Osteoblast (primary cell): ENCODE measurements at regions not wholly inside any gene's neighbourhood (a gene's known extent, or its start where the extent isn't known, plus 50 kb on each side); places are given as distances from the start of the nearest gene placed in this dataset.

Source experiments
- DNase-seq: peaks from one replicate; pipeline ENCODE4 v3.0.0; 2011; ENCODE audit warnings: low spot score, mixed read lengths; ENCODE audit not compliant: insufficient read length; ENCODE audit errors: missing footprints
- H2AFZ ChIP-seq: 2 replicates; pipeline ENCODE4 v1.6.0; 2011; ENCODE audit warnings: mild to moderate bottlenecking, low read length
- H3K27ac ChIP-seq: 2 replicates; pipeline ENCODE4 v1.5.1; 2011; ENCODE audit warnings: mild to moderate bottlenecking, low read depth, low read length, moderate library complexity
- H3K27me3 ChIP-seq: 2 replicates; pipeline ENCODE4 v1.6.0; 2012; ENCODE audit warnings: mild to moderate bottlenecking, control low read depth, inconsistent platforms, low read length, moderate library complexity; ENCODE audit not compliant: insufficient read depth
- H3K36me3 ChIP-seq: 2 replicates; pipeline ENCODE4 v1.5.1; 2011; ENCODE audit warnings: mild to moderate bottlenecking, low read length, control low read depth, moderate library complexity; ENCODE audit not compliant: insufficient read depth
- H3K4me1 ChIP-seq: 2 replicates; pipeline ENCODE4 v1.5.1; 2011; ENCODE audit warnings: mild to moderate bottlenecking, low read length, control low read depth, moderate library complexity; ENCODE audit not compliant: insufficient read depth
- H3K4me2 ChIP-seq: 2 replicates; pipeline ENCODE4 v1.6.0; 2011; ENCODE audit warnings: mild to moderate bottlenecking, low read length; ENCODE audit not compliant: insufficient read depth
- H3K4me3 ChIP-seq: fragments of 200-600 bp; sonication (generic); 3 replicates; pipeline ENCODE4 v1.5.1; 2012; ENCODE audit warnings: mild to moderate bottlenecking, low read length, inconsistent platforms; ENCODE audit not compliant: insufficient read depth
- H3K79me2 ChIP-seq: 2 replicates; pipeline ENCODE4 v1.6.0; 2012; ENCODE audit warnings: mild to moderate bottlenecking, low read length, control low read depth, inconsistent platforms; ENCODE audit not compliant: insufficient read depth
- H3K9me3 ChIP-seq: 2 replicates; pipeline ENCODE4 v1.5.1; 2011; ENCODE audit warnings: low read depth, low read length, control low read depth
- H4K20me1 ChIP-seq: 2 replicates; pipeline ENCODE4 v1.6.0; 2012; ENCODE audit warnings: mild to moderate bottlenecking, low read length, control low read depth; ENCODE audit not compliant: insufficient read depth
- TF ChIP-seq, protein P1 (sequence below): IDR thresholded peaks from 2 replicates; pipeline ENCODE4 v1.5.1; 2011; ENCODE audit warnings: mild to moderate bottlenecking, low read depth, low read length, moderate library complexity; ENCODE audit errors: extremely low read depth

DNA sequence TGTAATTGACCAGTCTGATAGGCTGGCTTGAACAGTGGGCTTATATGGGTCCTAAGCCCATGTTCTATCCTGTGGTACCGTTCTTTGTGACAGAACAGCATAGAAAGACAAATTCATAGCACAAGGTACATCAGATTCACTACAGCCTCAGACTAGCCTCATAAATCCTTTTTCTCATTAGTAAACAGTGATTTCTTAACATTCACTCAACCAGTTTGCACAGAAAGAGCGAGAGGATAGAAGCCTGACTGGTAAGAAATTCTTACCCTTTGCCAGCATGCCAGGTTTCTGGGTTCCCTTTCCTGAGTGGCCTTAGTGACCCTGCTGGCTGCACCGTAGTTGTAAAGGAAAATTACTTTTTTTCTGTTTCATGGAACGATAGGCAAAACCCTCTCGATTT lies 412.1 kb downstream of the SH2D4B start:
- TF ChIP-seq, protein P1, sequence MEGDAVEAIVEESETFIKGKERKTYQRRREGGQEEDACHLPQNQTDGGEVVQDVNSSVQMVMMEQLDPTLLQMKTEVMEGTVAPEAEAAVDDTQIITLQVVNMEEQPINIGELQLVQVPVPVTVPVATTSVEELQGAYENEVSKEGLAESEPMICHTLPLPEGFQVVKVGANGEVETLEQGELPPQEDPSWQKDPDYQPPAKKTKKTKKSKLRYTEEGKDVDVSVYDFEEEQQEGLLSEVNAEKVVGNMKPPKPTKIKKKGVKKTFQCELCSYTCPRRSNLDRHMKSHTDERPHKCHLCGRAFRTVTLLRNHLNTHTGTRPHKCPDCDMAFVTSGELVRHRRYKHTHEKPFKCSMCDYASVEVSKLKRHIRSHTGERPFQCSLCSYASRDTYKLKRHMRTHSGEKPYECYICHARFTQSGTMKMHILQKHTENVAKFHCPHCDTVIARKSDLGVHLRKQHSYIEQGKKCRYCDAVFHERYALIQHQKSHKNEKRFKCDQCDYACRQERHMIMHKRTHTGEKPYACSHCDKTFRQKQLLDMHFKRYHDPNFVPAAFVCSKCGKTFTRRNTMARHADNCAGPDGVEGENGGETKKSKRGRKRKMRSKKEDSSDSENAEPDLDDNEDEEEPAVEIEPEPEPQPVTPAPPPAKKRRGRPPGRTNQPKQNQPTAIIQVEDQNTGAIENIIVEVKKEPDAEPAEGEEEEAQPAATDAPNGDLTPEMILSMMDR: no peak
- DNase-seq: no peak

DNA sequence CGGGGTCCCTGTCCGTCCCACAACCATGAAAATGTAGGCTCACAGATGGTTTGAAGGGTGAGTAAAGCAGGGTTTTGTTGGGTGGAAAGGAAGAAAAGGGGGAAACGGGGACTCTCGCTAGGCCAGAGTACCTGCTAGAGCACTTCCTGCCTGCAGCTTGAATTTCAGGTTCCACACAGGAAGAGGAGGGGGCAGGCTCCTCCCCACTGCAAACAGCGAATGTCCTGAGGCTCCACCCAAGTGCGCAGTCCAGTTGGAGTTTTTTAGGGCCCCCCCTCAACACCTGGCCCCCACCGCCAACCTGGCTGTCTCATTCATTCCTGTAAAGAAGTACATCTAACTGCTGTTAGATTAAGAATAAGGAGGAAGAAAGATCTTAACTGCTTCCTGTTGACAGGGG lies 414.7 kb downstream of the SH2D4B start:
- TF ChIP-seq, protein P1: no peak
- Histone ChIP-seq H3K27ac (no peak overlapping the region), H3K36me3 (no peaks in the 10 kb centered on the region), H3K79me2 (no peaks in the 10 kb centered on the region), H3K4me2 (no peak overlapping the region), H3K4me1 (no peaks in the 10 kb centered on the region), H3K9me3 (no peaks in the 10 kb centered on the region), H4K20me1 (no peaks in the 10 kb centered on the region), H3K27me3 (no peaks in the 10 kb centered on the region), H3K4me3 (no peak overlapping the region), H2AFZ (no peak overlapping the region)
- no peak for DNase-seq

More for the DNA sequence above, 412.1 kb downstream of the SH2D4B start:
- Histone ChIP-seq H3K27me3 (no peaks in the 10 kb centered on the region), H3K4me2 (no peak overlapping the region), H2AFZ (no peak overlapping the region), H3K36me3 (no peaks in the 10 kb centered on the region), H3K4me1 (no peaks in the 10 kb centered on the region), H3K79me2 (no peaks in the 10 kb centered on the region), H4K20me1 (no peaks in the 10 kb centered on the region), H3K27ac (no peak overlapping the region), H3K9me3 (no peaks in the 10 kb centered on the region), H3K4me3 (no peak overlapping the region)

DNA sequence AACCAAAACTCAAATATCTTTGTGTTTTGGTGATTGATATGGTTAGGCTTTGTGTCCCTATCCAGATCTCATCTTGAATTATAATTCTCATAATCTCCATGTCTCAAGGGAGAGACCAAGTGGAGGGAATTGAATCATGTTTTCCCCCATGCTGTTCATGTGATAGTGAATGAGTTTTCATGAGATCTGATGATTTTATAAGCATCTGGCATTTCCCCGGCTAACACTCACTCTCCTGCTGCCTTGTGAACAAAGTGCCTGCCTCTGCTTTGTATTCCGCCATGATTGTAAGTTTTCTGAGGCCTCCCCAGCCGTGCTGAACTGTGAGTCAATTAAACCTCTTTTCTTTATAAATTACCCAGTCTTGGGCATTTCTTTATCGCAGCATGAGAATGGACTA lies 419.5 kb downstream of the SH2D4B start:
- Histone ChIP-seq H3K27ac (no peak overlapping the region), H3K9me3 (no peaks in the 10 kb centered on the region), H3K36me3 (no peaks in the 10 kb centered on the region), H4K20me1 (no peaks in the 10 kb centered on the region), H3K4me1 (no peaks in the 10 kb centered on the region), H3K4me3 (no peak overlapping the region), H3K4me2 (no peak overlapping the region), H2AFZ (no peak overlapping the region), H3K27me3 (no peaks in the 10 kb centered on the region), H3K79me2 (no peaks in the 10 kb centered on the region)
- TF ChIP-seq, protein P1: no peak
- no peak for DNase-seq

DNA sequence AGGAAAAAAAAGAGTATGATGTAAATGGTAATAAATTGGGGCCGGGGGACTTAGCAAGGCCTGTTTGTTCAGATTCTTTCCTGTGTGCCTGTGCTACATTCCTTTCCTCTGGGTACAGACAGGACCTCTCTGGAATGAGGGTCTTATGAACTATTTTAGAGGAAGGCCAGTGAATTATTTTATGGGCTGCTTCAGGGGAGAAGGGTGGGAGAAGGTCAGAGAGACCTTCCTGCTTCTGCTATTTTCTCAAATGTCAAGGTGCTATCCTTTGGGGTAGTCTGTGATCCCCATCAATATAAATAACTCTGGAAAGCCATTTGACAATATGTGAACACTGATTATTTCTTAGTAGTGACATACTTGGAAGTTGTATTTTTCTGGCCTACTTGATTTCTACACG lies 426.5 kb downstream of the SH2D4B start:
- H2AFZ ChIP-seq: no peak overlapping the region

More for the DNA sequence above, 426.5 kb downstream of the SH2D4B start:
- H3K4me1 ChIP-seq: no peaks in the 10 kb centered on the region
- H3K27ac ChIP-seq: no peak overlapping the region
- H3K27me3 ChIP-seq: no peaks in the 10 kb centered on the region
- no peaks in the 10 kb centered on the region for H3K36me3 ChIP-seq
- H3K9me3 ChIP-seq: no peaks in the 10 kb centered on the region
- no peaks in the 10 kb centered on the region for H4K20me1 ChIP-seq
- no peak overlapping the region for H3K4me2 ChIP-seq
- H3K4me3 ChIP-seq: no peak overlapping the region
- TF ChIP-seq, protein P1: no peak
- DNase-seq: no peak
- H3K79me2 ChIP-seq: no peaks in the 10 kb centered on the region
